Adrenal gland (tissue), 5 donors: ENCODE measurements at regions not wholly inside any gene's neighbourhood (a gene's known extent, or its start where the extent isn't known, plus 50 kb on each side); places are given as distances from the start of the nearest gene placed in this dataset.

Experiments
- CTCF ChIP-seq, 6 experiments: fragments of 450-650 bp in 4 of 6; fragments of 200-600 bp in 2 of 6; sonication (generic) in 1 of 6; IDR thresholded peaks; 1 replicate in 5 of 6; 2 replicates in 1 of 6; pipeline versions ENCODE4 v1.5.1 to v1.8.0; 2016 to 2021; ENCODE audit warnings: antibody characterized with exemption in 6 of 6, mild to moderate bottlenecking in 2 of 6, moderate library complexity in 1 of 6
- POLR2A ChIP-seq, 2 donors: fragments of 450-650 bp; IDR thresholded peaks; one replicate each; pipeline ENCODE4 v1.6.1; 2017; ENCODE audit warnings: antibody characterized with exemption in 2 of 2, mild to moderate bottlenecking in 2 of 2, moderate library complexity in 1 of 2
- donor health status: DM: no; HTN: no; CAD: no.

- TF ChIP-seq CTCF (IDR thresholded peaks at IDR 0.05): no peak
- TF ChIP-seq POLR2A (IDR thresholded peaks at IDR 0.05): no peak
These were observed 122.3 kb upstream of the OTUD4 start for GRCh38 chr4:145302725-145303124.
